ENCODE measurements at regions not wholly inside any gene's neighbourhood (a gene's known extent, or its start where the extent isn't known, plus 50 kb on each side); places are given as distances from the start of the nearest gene placed in this dataset.
"Not testable (repeated sequence)": the region's sequence is repeated elsewhere in the genome, so short reads cannot be mapped to it uniquely, and the experiment has no call there.

- BruUV-seq (replicated peaks); H3K9me3 Mint-ChIP-seq (ENCODE audit: low read depth, unreplicated experiment); CTCF ChIA-PET; intact Hi-C loops (cut with micrococcal nuclease; ENCODE audit: unreplicated experiment); DNase-seq; H3K27ac Mint-ChIP-seq (ENCODE audit: unreplicated experiment); H3K27me3 Mint-ChIP-seq (ENCODE audit: unreplicated experiment): not testable (repeated sequence)
- peaks cover 22% of the 10 kb centered on the region for H3K36me3 Mint-ChIP-seq (ENCODE audit: insufficient read depth, unreplicated experiment)
- peaks cover 24% of the 10 kb centered on the region for H3K4me1 Mint-ChIP-seq (ENCODE audit: low read depth, unreplicated experiment)
- peak overlapping the region; percentile 76 for H3K4me3 Mint-ChIP-seq (ENCODE audit: low read depth, unreplicated experiment)
Observed at GRCh38 chr11:67803519-67803918, 129.1 kb upstream of the ALDH3B2 start.

- H3K9me3 Mint-ChIP-seq (ENCODE audit: low read depth, unreplicated experiment); H3K27ac Mint-ChIP-seq (ENCODE audit: unreplicated experiment); BruUV-seq (replicated peaks); CTCF ChIA-PET; H3K4me3 Mint-ChIP-seq (ENCODE audit: low read depth, unreplicated experiment); intact Hi-C loops (cut with micrococcal nuclease; ENCODE audit: unreplicated experiment); H3K27me3 Mint-ChIP-seq (ENCODE audit: unreplicated experiment): not testable (repeated sequence)
- peaks cover 26% of the 10 kb centered on the region for H3K4me1 Mint-ChIP-seq (ENCODE audit: low read depth, unreplicated experiment)
- peak; percentile 23 for DNase-seq
- H3K36me3 Mint-ChIP-seq (ENCODE audit: insufficient read depth, unreplicated experiment) = peaks cover 22% of the 10 kb centered on the region
Observed at GRCh38 chr11:67803055-67803454, 128.6 kb upstream of the ALDH3B2 start.

- H3K27me3 Mint-ChIP-seq (ENCODE audit: unreplicated experiment) = not testable (repeated sequence)
Observed at GRCh38 chr11:67802623-67803022, 128.2 kb upstream of the ALDH3B2 start.

GRCh38 chr11:67801397-67801796 is 127.0 kb upstream of the ALDH3B2 start:
- H3K9me3 Mint-ChIP-seq (ENCODE audit: low read depth, unreplicated experiment); CTCF ChIA-PET; H3K4me3 Mint-ChIP-seq (ENCODE audit: low read depth, unreplicated experiment); H3K27ac Mint-ChIP-seq (ENCODE audit: unreplicated experiment); DNase-seq; H3K27me3 Mint-ChIP-seq (ENCODE audit: unreplicated experiment); intact Hi-C loops (cut with micrococcal nuclease; ENCODE audit: unreplicated experiment); BruUV-seq (replicated peaks): not testable (repeated sequence)
- H3K4me1 Mint-ChIP-seq (ENCODE audit: low read depth, unreplicated experiment) = peaks cover 27% of the 10 kb centered on the region
- peaks cover 26% of the 10 kb centered on the region for H3K36me3 Mint-ChIP-seq (ENCODE audit: insufficient read depth, unreplicated experiment)

More at GRCh38 chr11:67802623-67803022, 128.2 kb upstream of the ALDH3B2 start:
- CTCF ChIA-PET; H3K27ac Mint-ChIP-seq (ENCODE audit: unreplicated experiment); H3K4me3 Mint-ChIP-seq (ENCODE audit: low read depth, unreplicated experiment); H3K9me3 Mint-ChIP-seq (ENCODE audit: low read depth, unreplicated experiment); intact Hi-C loops (cut with micrococcal nuclease; ENCODE audit: unreplicated experiment); DNase-seq; BruUV-seq (replicated peaks): not testable (repeated sequence)
- peaks cover 30% of the 10 kb centered on the region for H3K4me1 Mint-ChIP-seq (ENCODE audit: low read depth, unreplicated experiment)
- peaks cover 26% of the 10 kb centered on the region for H3K36me3 Mint-ChIP-seq (ENCODE audit: insufficient read depth, unreplicated experiment)

- BruUV-seq (replicated peaks); DNase-seq; H3K9me3 Mint-ChIP-seq (ENCODE audit: low read depth, unreplicated experiment); H3K27me3 Mint-ChIP-seq (ENCODE audit: unreplicated experiment); H3K4me3 Mint-ChIP-seq (ENCODE audit: low read depth, unreplicated experiment); CTCF ChIA-PET; H3K27ac Mint-ChIP-seq (ENCODE audit: unreplicated experiment); intact Hi-C loops (cut with micrococcal nuclease; ENCODE audit: unreplicated experiment): not testable (repeated sequence)
- H3K4me1 Mint-ChIP-seq (ENCODE audit: low read depth, unreplicated experiment) = peaks cover 24% of the 10 kb centered on the region
- TF ChIP-seq CTCF (IDR thresholded peaks at IDR 0.05; ENCODE audit: unreplicated experiment) = peak; percentile 0
- H3K36me3 Mint-ChIP-seq (ENCODE audit: insufficient read depth, unreplicated experiment) = peaks cover 20% of the 10 kb centered on the region
Observed at GRCh38 chr11:67800591-67800990, 126.2 kb upstream of the ALDH3B2 start.

- H3K4me3 Mint-ChIP-seq (ENCODE audit: low read depth, unreplicated experiment); H3K27me3 Mint-ChIP-seq (ENCODE audit: unreplicated experiment); intact Hi-C loops (cut with micrococcal nuclease; ENCODE audit: unreplicated experiment); H3K9me3 Mint-ChIP-seq (ENCODE audit: low read depth, unreplicated experiment); H3K27ac Mint-ChIP-seq (ENCODE audit: unreplicated experiment); BruUV-seq (replicated peaks); CTCF ChIA-PET: not testable (repeated sequence)
- peaks cover 13% of the 10 kb centered on the region for H3K36me3 Mint-ChIP-seq (ENCODE audit: insufficient read depth, unreplicated experiment)
- peaks cover 24% of the 10 kb centered on the region for H3K4me1 Mint-ChIP-seq (ENCODE audit: low read depth, unreplicated experiment)
- peak; percentile 11 for TF ChIP-seq CTCF (IDR thresholded peaks at IDR 0.05; ENCODE audit: unreplicated experiment)
- peak; percentile 28 for DNase-seq
Observed at GRCh38 chr11:67799808-67800207, 125.4 kb upstream of the ALDH3B2 start.

- H3K27ac Mint-ChIP-seq (ENCODE audit: unreplicated experiment); intact Hi-C loops (cut with micrococcal nuclease; ENCODE audit: unreplicated experiment); H3K9me3 Mint-ChIP-seq (ENCODE audit: low read depth, unreplicated experiment); BruUV-seq (replicated peaks); H3K4me1 Mint-ChIP-seq (ENCODE audit: low read depth, unreplicated experiment); H3K36me3 Mint-ChIP-seq (ENCODE audit: insufficient read depth, unreplicated experiment); H3K4me3 Mint-ChIP-seq (ENCODE audit: low read depth, unreplicated experiment); DNase-seq; CTCF ChIA-PET; H3K27me3 Mint-ChIP-seq (ENCODE audit: unreplicated experiment): not testable (repeated sequence)
Observed at GRCh38 chr11:67797726-67798521, 123.5 kb upstream of the ALDH3B2 start.
